Neural progenitor cell (in vitro differentiated cells): ENCODE measurements at regions not wholly inside any gene's neighbourhood (a gene's known extent, or its start where the extent isn't known, plus 50 kb on each side); places are given as distances from the start of the nearest gene placed in this dataset.

Experiments used
- EZH2 ChIP-seq: fragments of 200-600 bp; sonication (generic); IDR thresholded peaks from 2 replicates; pipeline ENCODE4 v1.6.1; 2017; ENCODE audit warnings: antibody characterized with exemption, mild to moderate bottlenecking, moderate library complexity
- TF ChIP-seq, protein P1 (sequence below): fragments of 200-600 bp; sonication (generic); IDR thresholded peaks from 2 replicates; pipeline ENCODE4 v1.5.1; 2017; ENCODE audit warnings: antibody characterized with exemption, mild to moderate bottlenecking

DNA sequence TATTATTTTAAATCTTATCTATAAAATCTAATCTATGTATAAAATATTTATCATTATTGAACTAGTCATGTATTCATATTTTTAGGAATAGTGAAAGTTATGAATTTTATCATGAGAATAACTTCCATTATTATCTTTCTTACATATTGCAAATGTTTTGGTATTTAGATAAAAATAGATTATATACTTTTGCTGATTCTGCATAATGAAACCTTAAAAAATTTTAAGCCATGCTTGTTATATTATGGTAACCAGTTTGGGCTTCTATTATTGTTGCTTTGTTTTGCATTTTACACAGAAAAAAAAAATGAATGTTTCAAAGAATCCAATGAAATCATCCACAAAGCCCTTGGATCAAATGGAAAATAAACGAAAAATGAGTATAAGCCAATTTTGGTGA, 772.5 kb downstream of the NR2F1-AS1 start:
- no peak for TF ChIP-seq EZH2
- TF ChIP-seq, protein P1, sequence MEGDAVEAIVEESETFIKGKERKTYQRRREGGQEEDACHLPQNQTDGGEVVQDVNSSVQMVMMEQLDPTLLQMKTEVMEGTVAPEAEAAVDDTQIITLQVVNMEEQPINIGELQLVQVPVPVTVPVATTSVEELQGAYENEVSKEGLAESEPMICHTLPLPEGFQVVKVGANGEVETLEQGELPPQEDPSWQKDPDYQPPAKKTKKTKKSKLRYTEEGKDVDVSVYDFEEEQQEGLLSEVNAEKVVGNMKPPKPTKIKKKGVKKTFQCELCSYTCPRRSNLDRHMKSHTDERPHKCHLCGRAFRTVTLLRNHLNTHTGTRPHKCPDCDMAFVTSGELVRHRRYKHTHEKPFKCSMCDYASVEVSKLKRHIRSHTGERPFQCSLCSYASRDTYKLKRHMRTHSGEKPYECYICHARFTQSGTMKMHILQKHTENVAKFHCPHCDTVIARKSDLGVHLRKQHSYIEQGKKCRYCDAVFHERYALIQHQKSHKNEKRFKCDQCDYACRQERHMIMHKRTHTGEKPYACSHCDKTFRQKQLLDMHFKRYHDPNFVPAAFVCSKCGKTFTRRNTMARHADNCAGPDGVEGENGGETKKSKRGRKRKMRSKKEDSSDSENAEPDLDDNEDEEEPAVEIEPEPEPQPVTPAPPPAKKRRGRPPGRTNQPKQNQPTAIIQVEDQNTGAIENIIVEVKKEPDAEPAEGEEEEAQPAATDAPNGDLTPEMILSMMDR: no peak
